DOHH2 (cell line): ENCODE measurements at regions not wholly inside any gene's neighbourhood (a gene's known extent, or its start where the extent isn't known, plus 50 kb on each side); places are given as distances from the start of the nearest gene placed in this dataset.

ENCODE experiments used
- CTCF ChIP-seq: fragments of 200-600 bp; sonication (generic); IDR thresholded peaks from one replicate; pipeline ENCODE4 v1.5.1; 2014; ENCODE audit warnings: antibody characterized with exemption, mild to moderate bottlenecking, low read depth, low read length; ENCODE audit not compliant: poor library complexity, severe bottlenecking
- EZH2phosphoT487 ChIP-seq: fragments of 200-600 bp; sonication (generic); IDR thresholded peaks from 2 replicates; pipeline ENCODE4 v1.6.1; 2017; ENCODE audit warnings: borderline replicate concordance, mild to moderate bottlenecking, antibody characterized with exemption, low read length, moderate library complexity, mixed read lengths

GRCh38 chr10:64859911-64860310 is 1338.7 kb downstream of the REEP3 start:
- TF ChIP-seq CTCF (no peak), EZH2phosphoT487 (no peak)
